ENCODE measurements at regions not wholly inside any gene's neighbourhood (a gene's known extent, or its start where the extent isn't known, plus 50 kb on each side); places are given as distances from the start of the nearest gene placed in this dataset.
A peak's percentile ranks its signal among the peaks of the same experiment; 100 is the strongest.

DNA sequence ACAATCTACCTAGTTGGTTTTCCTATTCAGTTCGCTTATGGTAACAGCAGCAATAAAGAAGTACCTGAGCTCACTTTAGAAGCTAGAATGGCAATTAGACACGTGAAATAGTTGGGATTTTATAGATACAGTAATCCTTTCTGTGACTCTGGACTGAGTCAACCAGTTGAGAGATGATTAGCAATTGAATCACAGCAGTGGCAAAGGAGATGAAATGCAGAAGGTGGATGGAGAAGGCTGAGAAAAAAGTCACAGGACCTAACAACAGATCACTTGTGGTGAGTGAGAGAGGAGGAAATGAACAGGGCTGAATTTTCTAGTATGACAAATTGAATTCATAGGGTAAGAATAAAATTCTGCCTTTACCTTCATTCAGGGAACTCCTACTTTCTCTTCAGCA is 197.1 kb upstream of the MAGEB18 start:
- no peaks in the 10 kb centered on the region for H3K36me3 ChIP-seq
- no peak overlapping the region for H3K4me3 ChIP-seq
- no peaks in the 10 kb centered on the region for H3K9me3 ChIP-seq
- 28 to 40% methylated on average over 1 to 2 of the region's 2 CpGs for WGBS, 2 donors (ENCODE audit: low coverage in 1 of 2)
- no peak for ATAC-seq
- no peaks in the 10 kb centered on the region for H3K27me3 ChIP-seq
- no peaks in the 10 kb centered on the region for H3K4me1 ChIP-seq
- TF ChIP-seq POLR2AphosphoS5 (IDR thresholded peaks at IDR 0.05): no peak
- TF ChIP-seq POLR2A (IDR thresholded peaks at IDR 0.05): no peak
- TF ChIP-seq, protein P1, sequence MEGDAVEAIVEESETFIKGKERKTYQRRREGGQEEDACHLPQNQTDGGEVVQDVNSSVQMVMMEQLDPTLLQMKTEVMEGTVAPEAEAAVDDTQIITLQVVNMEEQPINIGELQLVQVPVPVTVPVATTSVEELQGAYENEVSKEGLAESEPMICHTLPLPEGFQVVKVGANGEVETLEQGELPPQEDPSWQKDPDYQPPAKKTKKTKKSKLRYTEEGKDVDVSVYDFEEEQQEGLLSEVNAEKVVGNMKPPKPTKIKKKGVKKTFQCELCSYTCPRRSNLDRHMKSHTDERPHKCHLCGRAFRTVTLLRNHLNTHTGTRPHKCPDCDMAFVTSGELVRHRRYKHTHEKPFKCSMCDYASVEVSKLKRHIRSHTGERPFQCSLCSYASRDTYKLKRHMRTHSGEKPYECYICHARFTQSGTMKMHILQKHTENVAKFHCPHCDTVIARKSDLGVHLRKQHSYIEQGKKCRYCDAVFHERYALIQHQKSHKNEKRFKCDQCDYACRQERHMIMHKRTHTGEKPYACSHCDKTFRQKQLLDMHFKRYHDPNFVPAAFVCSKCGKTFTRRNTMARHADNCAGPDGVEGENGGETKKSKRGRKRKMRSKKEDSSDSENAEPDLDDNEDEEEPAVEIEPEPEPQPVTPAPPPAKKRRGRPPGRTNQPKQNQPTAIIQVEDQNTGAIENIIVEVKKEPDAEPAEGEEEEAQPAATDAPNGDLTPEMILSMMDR (IDR thresholded peaks at IDR 0.05): no peak
- no peak for TF ChIP-seq EP300 (IDR thresholded peaks at IDR 0.05)
- H3K27ac ChIP-seq: no peak overlapping the region

DNA sequence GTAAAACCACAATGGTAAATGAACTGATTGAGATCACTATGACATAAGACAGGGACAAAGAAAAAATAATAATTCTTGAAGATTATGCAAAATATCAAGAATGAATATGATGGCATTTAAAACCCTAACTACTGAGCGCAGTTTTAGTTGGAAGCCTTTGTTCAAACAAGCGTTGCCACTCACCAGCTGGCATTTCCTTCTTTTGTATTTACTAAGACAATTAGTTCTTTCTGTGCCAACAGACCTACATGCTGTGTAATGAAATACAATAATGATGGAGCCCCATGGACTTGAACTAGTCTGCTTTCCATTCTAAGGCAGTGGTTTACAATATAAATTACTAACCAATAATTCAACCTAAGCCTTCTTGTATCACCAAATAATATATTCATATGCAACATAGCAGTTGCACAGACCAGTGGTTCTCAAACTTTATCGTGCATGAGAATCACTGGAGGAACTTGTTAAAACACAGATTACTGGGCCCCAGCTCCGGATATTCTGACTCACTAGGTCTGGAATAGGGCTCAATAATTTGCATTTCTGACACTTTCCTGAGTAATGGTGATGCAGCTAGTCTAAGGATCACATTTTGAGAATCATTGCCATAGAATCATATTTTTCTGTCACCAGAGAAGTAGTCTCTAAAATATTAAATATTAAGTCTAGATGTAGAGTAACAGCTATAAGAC is 196.4 kb upstream of the MAGEB18 start:
- Histone ChIP-seq H3K4me1 (no peaks in the 10 kb centered on the region), H3K27me3 (no peaks in the 10 kb centered on the region), H3K4me3 (no peak overlapping the region), H3K27ac (no peak overlapping the region), H3K36me3 (no peaks in the 10 kb centered on the region), H3K9me3 (no peaks in the 10 kb centered on the region)
- TF ChIP-seq EP300 (IDR thresholded peaks at IDR 0.05): no peak
- TF ChIP-seq, protein P1 (IDR thresholded peaks at IDR 0.05): no peak
- TF ChIP-seq POLR2A (IDR thresholded peaks at IDR 0.05): no peak
- no peak for TF ChIP-seq POLR2AphosphoS5 (IDR thresholded peaks at IDR 0.05)
- WGBS, 2 donors (ENCODE audit: low coverage in 1 of 2): 62 to 69% methylated on average over 4 of the region's 4 CpGs
- ATAC-seq: no peak

DNA sequence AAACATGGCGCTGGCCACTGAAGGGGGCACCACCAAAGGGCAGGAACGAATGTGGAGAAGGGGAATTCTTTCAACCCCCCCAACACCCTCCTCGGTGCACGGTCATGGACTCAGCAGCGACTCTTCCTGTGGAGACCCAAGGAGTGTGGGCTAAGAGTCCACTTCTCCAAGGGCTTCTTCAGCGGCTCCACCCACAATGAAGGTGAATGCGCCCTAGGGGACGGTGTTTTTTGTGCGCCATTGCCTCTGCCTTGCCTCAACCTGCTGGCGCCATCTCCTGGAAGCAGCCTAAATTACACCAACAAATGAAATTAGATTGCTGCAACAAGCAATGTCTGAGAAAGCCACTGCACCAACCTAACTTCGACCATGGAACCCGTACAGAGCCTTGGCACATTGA is 169.2 kb upstream of the MAGEB18 start:
- no peak for ATAC-seq
- Histone ChIP-seq H3K9me3 (no peaks in the 10 kb centered on the region), H3K27me3 (no peaks in the 10 kb centered on the region), H3K27ac (no peak overlapping the region), H3K36me3 (no peaks in the 10 kb centered on the region), H3K4me1 (no peaks in the 10 kb centered on the region), H3K4me3 (no peak overlapping the region)
- WGBS, 2 donors (ENCODE audit: low coverage in 1 of 2): 29% methylated on average over 2 of the region's 12 CpGs; no CpG with 5 or more reads in 1 of the 2 donors
- TF ChIP-seq POLR2AphosphoS5 (IDR thresholded peaks at IDR 0.05): no peak
- TF ChIP-seq, protein P1 (IDR thresholded peaks at IDR 0.05): peak in 1 of 4 experiments; percentile 9

DNA sequence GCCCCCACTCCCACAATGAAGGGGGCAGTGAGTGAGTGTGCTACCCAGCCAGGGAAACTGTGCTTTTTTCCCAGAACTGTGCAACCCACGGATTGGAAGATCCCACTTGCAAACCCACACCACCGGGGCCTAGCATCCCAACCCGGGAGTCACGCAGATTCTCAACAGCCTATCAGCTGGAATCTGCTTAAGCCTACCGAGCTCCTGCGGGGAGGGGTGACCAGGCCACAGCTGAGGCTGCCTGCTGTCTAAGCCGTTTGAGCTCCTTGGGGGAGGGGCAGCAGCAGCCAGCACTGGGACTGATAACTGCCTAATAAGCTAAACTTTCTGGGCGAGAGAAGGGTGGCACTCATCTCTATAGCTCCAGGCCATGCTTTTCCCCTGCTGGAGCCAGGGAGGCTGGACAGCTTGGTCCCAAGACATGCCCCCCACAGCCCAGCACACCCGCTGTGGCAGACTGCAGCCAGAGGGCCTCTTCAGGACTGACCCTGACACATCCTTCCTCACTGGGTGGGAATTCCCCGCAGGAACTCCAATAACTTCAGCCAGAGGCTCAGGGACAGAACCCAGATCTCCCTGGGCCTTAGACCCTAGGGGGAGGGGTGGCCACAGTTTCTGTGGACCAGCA is 161.3 kb upstream of the MAGEB18 start:
- ATAC-seq: no peak
- no peaks in the 10 kb centered on the region for H3K36me3 ChIP-seq
- no peaks in the 10 kb centered on the region for H3K9me3 ChIP-seq
- no peak overlapping the region for H3K27ac ChIP-seq
- H3K4me3 ChIP-seq: no peak overlapping the region
- H3K4me1 ChIP-seq: no peaks in the 10 kb centered on the region
- TF ChIP-seq, protein P1 (IDR thresholded peaks at IDR 0.05): no peak
- TF ChIP-seq EP300 (IDR thresholded peaks at IDR 0.05): no peak
- no peak for TF ChIP-seq POLR2AphosphoS5 (IDR thresholded peaks at IDR 0.05)
- no peak for TF ChIP-seq POLR2A (IDR thresholded peaks at IDR 0.05)
- WGBS, 2 donors (ENCODE audit: low coverage in 1 of 2): 40% methylated on average over 2 of the region's 10 CpGs; no CpG with 5 or more reads in 1 of the 2 donors
- no peaks in the 10 kb centered on the region for H3K27me3 ChIP-seq

DNA sequence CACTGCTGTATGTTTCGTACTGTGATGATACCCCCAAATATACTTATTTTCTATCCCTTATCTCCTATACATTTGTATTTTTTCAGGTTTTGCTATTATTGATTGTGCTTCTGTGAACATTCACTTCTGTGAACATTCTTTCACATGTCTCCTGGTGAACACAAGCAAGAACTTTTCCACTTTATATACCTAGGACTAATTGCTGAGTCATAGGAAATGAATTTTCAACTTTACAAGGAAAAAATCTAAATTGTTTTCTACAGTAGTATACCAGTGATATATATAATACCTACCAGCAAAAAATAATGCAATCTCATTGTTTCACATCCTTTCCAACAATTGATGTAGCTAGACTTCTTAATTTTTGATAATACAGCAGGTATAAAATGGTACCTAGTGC is 139.5 kb upstream of the MAGEB18 start:
- H3K4me3 ChIP-seq: no peak overlapping the region
- H3K36me3 ChIP-seq: no peaks in the 10 kb centered on the region
- ATAC-seq: no peak
- no peaks in the 10 kb centered on the region for H3K9me3 ChIP-seq
- H3K27me3 ChIP-seq: no peaks in the 10 kb centered on the region
- no peaks in the 10 kb centered on the region for H3K4me1 ChIP-seq
- TF ChIP-seq, protein P1 (IDR thresholded peaks at IDR 0.05): no peak
- TF ChIP-seq POLR2AphosphoS5 (IDR thresholded peaks at IDR 0.05) (no peak), EP300 (IDR thresholded peaks at IDR 0.05) (no peak)
- 33 to 88% methylated on average over 1 of the region's 1 CpG for WGBS, 2 donors (ENCODE audit: low coverage in 1 of 2)
- no peak overlapping the region for H3K27ac ChIP-seq

All from gastroesophageal sphincter (tissue), 4 donors.